Body of pancreas (tissue), 4 donors: ENCODE measurements at regions not wholly inside any gene's neighbourhood (a gene's known extent, or its start where the extent isn't known, plus 50 kb on each side); places are given as distances from the start of the nearest gene placed in this dataset.

Experiments
- POLR2A ChIP-seq, 3 donors: fragments of 450-650 bp; IDR thresholded peaks; one replicate each; pipeline ENCODE4 v1.6.1; 2016; ENCODE audit warnings: antibody characterized with exemption in 3 of 3, mild to moderate bottlenecking in 2 of 3
- TF ChIP-seq, protein P1 (sequence below), 7 experiments: fragments of 450-650 bp in 4 of 7; fragments of 200-600 bp in 3 of 7; sonication (generic) in 3 of 7; IDR thresholded peaks; one replicate each; pipeline ENCODE4 v1.5.1; 2016 to 2019; ENCODE audit warnings: antibody characterized with exemption in 7 of 7

DNA sequence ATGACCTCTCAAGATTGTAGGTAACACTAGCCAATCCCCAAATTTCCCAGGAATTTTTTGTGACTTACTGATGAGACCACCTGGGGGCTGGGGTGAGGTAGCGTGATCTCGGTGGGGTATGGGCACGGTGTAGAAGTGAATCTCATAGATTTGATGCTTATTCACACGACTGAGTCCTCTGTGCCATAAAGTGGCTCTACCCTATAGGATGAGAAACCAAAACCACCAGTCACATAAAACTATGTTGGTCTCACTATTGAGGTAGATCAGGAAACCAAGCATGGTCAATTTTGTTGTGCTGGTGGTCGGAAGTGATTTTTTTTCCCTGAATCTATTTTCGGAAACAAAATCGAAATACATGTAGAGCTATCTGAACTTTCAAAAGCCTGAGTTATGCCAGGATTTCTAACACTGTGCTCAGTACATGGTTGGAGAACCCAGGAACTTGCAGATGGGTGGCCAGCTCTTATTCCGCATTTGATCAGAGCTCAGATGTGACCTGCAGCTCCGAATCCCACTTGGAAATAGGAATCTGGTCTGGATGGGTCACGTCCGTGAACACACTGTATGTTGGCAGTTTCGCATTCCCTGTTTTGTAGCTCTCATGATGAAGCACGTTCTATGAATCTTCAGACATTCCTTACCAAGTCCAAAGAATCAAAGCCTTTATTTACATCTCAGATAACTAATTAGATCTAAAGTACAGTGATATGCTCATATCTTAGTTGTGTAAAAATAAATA lies 261.5 kb downstream of the KLF6 start:
- TF ChIP-seq, protein P1, sequence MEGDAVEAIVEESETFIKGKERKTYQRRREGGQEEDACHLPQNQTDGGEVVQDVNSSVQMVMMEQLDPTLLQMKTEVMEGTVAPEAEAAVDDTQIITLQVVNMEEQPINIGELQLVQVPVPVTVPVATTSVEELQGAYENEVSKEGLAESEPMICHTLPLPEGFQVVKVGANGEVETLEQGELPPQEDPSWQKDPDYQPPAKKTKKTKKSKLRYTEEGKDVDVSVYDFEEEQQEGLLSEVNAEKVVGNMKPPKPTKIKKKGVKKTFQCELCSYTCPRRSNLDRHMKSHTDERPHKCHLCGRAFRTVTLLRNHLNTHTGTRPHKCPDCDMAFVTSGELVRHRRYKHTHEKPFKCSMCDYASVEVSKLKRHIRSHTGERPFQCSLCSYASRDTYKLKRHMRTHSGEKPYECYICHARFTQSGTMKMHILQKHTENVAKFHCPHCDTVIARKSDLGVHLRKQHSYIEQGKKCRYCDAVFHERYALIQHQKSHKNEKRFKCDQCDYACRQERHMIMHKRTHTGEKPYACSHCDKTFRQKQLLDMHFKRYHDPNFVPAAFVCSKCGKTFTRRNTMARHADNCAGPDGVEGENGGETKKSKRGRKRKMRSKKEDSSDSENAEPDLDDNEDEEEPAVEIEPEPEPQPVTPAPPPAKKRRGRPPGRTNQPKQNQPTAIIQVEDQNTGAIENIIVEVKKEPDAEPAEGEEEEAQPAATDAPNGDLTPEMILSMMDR (IDR thresholded peaks at IDR 0.05), result no peak
- TF ChIP-seq POLR2A (IDR thresholded peaks at IDR 0.05), result no peak
